H1 (cell line): ENCODE measurements at regions not wholly inside any gene's neighbourhood (a gene's known extent, or its start where the extent isn't known, plus 50 kb on each side); places are given as distances from the start of the nearest gene placed in this dataset.

ENCODE experiments used
- BRCA1 ChIP-seq: IDR thresholded peaks from 2 replicates; pipeline ENCODE4 v1.6.1; 2012; ENCODE audit warnings: low read depth, low read length, improper control_type of control experiment
- FOSL1 ChIP-seq: IDR thresholded peaks from 2 replicates; pipeline ENCODE4 v1.6.1; 2011; ENCODE audit warnings: mild to moderate bottlenecking, low read depth, low read length, moderate library complexity; ENCODE audit not compliant: insufficient read depth
- GTF2F1 ChIP-seq: IDR thresholded peaks from 2 replicates; pipeline ENCODE4 v1.6.1; 2012; ENCODE audit warnings: low read depth, low read length, improper control_type of control experiment, borderline replicate concordance
- KDM5A ChIP-seq: fragments of 200-600 bp; IDR thresholded peaks from 2 replicates; pipeline ENCODE4 v1.7.1; 2012; ENCODE audit warnings: mild to moderate bottlenecking, low read length, inconsistent platforms, mixed read lengths
- RBBP5 ChIP-seq: IDR thresholded peaks from 2 replicates; pipeline ENCODE4 v1.7.1; 2012; ENCODE audit warnings: low read depth, mild to moderate bottlenecking, inconsistent platforms, low read length, moderate library complexity, borderline replicate concordance
- SP4 ChIP-seq: IDR thresholded peaks from 2 replicates; pipeline ENCODE4 v1.6.1; 2012; ENCODE audit warnings: low read length, inconsistent platforms
- SRF ChIP-seq: IDR thresholded peaks from 2 replicates; pipeline ENCODE4 v1.6.1; 2011; ENCODE audit warnings: mild to moderate bottlenecking, low read depth, low read length, moderate library complexity
- TF ChIP-seq, protein P1 (sequence below): IDR thresholded peaks from 2 replicates; pipeline ENCODE4 v1.6.1; 2012; ENCODE audit warnings: low read length, inconsistent platforms
- TF ChIP-seq, protein P2 (sequence below): IDR thresholded peaks from 2 replicates; pipeline ENCODE4 v1.6.1; 2012; ENCODE audit warnings: inconsistent platforms

DNA sequence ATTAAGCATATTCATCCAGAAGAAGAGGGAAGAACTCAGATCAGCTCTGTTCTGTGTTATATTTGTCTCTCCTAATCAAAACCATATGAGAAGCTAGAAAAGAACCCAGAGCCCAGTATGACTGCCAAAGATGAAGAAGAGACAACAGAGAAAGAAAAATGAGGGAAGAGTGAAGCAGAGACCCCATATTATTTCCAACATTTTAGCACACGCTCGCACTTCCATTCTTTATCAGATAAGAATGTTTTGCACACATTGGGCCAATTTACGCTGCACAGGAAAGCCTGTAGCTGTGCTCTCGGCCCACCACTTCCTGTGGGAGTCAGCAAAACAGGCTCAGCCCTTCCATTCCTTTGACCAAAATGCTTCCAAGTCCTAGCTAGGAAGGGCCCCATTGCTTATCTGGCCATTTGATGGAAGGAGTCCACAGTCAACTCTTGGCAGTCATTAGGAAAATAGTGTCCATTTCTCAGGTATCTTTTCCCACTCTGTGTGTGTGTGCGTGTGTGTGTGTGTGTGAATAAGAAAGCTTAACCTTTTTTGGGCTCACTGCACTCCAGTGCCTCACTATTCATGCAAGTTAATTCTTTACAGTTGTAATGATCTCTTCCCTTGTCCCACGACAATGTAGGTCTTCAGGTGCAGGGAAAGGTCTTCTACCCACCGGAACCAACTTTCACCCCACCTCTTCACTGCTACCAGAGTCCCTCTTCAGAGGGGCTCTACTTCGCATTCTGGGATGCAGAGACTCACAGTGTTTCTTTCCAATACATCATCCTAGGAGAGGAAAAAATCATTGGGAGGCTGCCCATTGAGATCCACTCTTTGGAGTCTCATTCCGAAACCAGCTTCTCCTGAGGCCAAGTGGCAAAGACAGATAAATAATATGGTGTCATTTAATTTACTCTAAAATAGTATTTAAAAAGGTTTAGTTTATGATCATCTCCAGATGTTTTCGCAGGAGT, 237.5 kb downstream of the COG6 start (continued):
- TF ChIP-seq BRCA1: no peak
- no peak for TF ChIP-seq SP4
- TF ChIP-seq GTF2F1: no peak
- no peak for TF ChIP-seq SRF
- TF ChIP-seq FOSL1: no peak
- TF ChIP-seq, protein P1, sequence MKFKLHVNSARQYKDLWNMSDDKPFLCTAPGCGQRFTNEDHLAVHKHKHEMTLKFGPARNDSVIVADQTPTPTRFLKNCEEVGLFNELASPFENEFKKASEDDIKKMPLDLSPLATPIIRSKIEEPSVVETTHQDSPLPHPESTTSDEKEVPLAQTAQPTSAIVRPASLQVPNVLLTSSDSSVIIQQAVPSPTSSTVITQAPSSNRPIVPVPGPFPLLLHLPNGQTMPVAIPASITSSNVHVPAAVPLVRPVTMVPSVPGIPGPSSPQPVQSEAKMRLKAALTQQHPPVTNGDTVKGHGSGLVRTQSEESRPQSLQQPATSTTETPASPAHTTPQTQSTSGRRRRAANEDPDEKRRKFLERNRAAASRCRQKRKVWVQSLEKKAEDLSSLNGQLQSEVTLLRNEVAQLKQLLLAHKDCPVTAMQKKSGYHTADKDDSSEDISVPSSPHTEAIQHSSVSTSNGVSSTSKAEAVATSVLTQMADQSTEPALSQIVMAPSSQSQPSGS: no peak
- no peak for TF ChIP-seq KDM5A
- TF ChIP-seq, protein P2, sequence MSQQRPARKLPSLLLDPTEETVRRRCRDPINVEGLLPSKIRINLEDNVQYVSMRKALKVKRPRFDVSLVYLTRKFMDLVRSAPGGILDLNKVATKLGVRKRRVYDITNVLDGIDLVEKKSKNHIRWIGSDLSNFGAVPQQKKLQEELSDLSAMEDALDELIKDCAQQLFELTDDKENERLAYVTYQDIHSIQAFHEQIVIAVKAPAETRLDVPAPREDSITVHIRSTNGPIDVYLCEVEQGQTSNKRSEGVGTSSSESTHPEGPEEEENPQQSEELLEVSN: no peak
- TF ChIP-seq RBBP5: no peak
